GM06990 (cell line): ENCODE measurements at regions not wholly inside any gene's neighbourhood (a gene's known extent, or its start where the extent isn't known, plus 50 kb on each side); places are given as distances from the start of the nearest gene placed in this dataset.
"Not testable (repeated sequence)": the region's sequence is repeated elsewhere in the genome, so short reads cannot be mapped to it uniquely, and the experiment has no call there.

ENCODE experiments used
- DNase-seq: peaks from one replicate; pipeline ENCODE4 v3.0.0-alpha.2; 2011; ENCODE audit not compliant: insufficient read length; ENCODE audit errors: extremely low read depth
- H3K27me3 ChIP-seq: replicated peaks from 2 replicates; pipeline ENCODE4 v1.6.0; 2011; ENCODE audit warnings: low read length; ENCODE audit not compliant: control insufficient read depth, insufficient read depth
- H3K36me3 ChIP-seq: 2 replicates; pipeline ENCODE4 v1.5.1; 2011; ENCODE audit warnings: low read length; ENCODE audit not compliant: control insufficient read depth, insufficient read depth
- H3K4me3 ChIP-seq: replicated peaks from 2 replicates; pipeline ENCODE4 v1.5.1; 2011; ENCODE audit warnings: low read depth, mild to moderate bottlenecking, control low read depth, low read length
- TF ChIP-seq, protein P1 (sequence below): IDR thresholded peaks from 2 replicates; pipeline ENCODE4 v1.5.1; 2011; ENCODE audit warnings: low read length, control low read depth, mild to moderate bottlenecking, inconsistent platforms; ENCODE audit not compliant: insufficient read depth, poor library complexity, severe bottlenecking

- Histone ChIP-seq H3K4me3 (no peak overlapping the region), H3K27me3 (no peaks in the 10 kb centered on the region), H3K36me3 (no peaks in the 10 kb centered on the region)
- TF ChIP-seq, protein P1, sequence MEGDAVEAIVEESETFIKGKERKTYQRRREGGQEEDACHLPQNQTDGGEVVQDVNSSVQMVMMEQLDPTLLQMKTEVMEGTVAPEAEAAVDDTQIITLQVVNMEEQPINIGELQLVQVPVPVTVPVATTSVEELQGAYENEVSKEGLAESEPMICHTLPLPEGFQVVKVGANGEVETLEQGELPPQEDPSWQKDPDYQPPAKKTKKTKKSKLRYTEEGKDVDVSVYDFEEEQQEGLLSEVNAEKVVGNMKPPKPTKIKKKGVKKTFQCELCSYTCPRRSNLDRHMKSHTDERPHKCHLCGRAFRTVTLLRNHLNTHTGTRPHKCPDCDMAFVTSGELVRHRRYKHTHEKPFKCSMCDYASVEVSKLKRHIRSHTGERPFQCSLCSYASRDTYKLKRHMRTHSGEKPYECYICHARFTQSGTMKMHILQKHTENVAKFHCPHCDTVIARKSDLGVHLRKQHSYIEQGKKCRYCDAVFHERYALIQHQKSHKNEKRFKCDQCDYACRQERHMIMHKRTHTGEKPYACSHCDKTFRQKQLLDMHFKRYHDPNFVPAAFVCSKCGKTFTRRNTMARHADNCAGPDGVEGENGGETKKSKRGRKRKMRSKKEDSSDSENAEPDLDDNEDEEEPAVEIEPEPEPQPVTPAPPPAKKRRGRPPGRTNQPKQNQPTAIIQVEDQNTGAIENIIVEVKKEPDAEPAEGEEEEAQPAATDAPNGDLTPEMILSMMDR: no peak
- DNase-seq: no peak
These were observed 418.6 kb upstream of the SLC39A10 start for GRCh38 chr2:195238379-195238778.

DNA sequence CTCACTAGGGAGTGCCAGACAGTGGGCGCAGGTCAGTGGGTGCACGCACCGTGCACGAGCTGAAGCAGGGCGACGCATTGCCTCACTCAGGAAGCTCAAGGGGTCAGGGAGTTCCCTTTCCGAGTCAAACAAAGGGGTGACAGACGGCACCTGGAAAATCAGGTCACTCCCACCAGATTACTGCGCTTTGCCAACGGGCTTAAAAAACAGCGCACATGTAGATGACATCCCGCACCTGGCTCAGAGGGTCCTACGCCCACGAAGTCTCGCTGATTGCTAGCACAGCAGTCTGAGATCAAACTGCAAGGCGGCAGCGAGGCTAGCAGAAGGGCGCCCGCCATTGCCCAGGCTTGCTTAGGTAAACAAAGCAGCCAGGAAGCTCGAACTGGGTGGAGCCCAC lies 428.5 kb upstream of the SLC39A10 start:
- H3K27me3 ChIP-seq, DNase-seq, H3K36me3 ChIP-seq, H3K4me3 ChIP-seq: not testable (repeated sequence)

- H3K36me3 ChIP-seq: no peaks in the 10 kb centered on the region
- TF ChIP-seq, protein P1: no peak
- H3K27me3 ChIP-seq: no peaks in the 10 kb centered on the region
- DNase-seq: no peak
- H3K4me3 ChIP-seq: no peak overlapping the region
These were observed 443.0 kb upstream of the SLC39A10 start for GRCh38 chr2:195214072-195214471.

DNA sequence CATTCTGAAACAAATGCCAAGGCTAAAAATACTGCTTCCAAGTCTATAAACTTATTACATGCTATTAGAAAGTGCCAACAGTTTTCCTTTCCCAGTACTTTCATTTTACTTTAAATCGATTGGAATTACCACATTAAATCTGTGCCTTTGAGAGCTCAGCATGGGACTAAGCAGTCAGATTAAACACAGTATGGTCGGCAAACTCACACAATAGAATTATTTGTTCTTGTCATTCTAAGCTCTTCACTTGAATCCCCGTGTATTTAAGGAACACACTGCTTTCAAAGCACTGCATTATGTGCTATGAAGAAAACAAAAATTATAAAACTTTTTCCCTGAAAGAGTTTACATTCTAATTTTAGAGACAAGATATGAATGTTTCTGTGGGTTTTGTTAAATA lies 444.4 kb upstream of the SLC39A10 start:
- DNase-seq: no peak
- no peaks in the 10 kb centered on the region for H3K36me3 ChIP-seq
- TF ChIP-seq, protein P1: no peak

GRCh38 chr2:195202163-195202845 lies 454.7 kb upstream of the SLC39A10 start:
- Histone ChIP-seq H3K27me3 (no peaks in the 10 kb centered on the region), H3K4me3 (no peak overlapping the region), H3K36me3 (no peaks in the 10 kb centered on the region)
- DNase-seq: no peak
- TF ChIP-seq, protein P1: no peak

More for the DNA sequence above, 444.4 kb upstream of the SLC39A10 start:
- Histone ChIP-seq H3K27me3 (no peaks in the 10 kb centered on the region), H3K4me3 (no peak overlapping the region)

- H3K4me3 ChIP-seq: no peak overlapping the region
- TF ChIP-seq, protein P1: no peak
- no peaks in the 10 kb centered on the region for H3K36me3 ChIP-seq
- H3K27me3 ChIP-seq: no peaks in the 10 kb centered on the region
- no peak for DNase-seq
These were observed 457.2 kb upstream of the SLC39A10 start for GRCh38 chr2:195199864-195200263.
